ENCODE measurements at regions not wholly inside any gene's neighbourhood (a gene's known extent, or its start where the extent isn't known, plus 50 kb on each side); places are given as distances from the start of the nearest gene placed in this dataset.

- H3K4me3 ChIP-seq = no peak overlapping the region
- no peak overlapping the region for H2AFZ ChIP-seq
- no peak for ATAC-seq
- no peaks in the 10 kb centered on the region for H3K27me3 ChIP-seq (ENCODE audit: insufficient read depth)
- TF ChIP-seq ZNF114 (CRISPR knock-in tag; IDR thresholded peaks at IDR 0.05) = no peak
- no peak for TF ChIP-seq REST (IDR thresholded peaks at IDR 0.05; ENCODE audit: unreplicated experiment)
- TF ChIP-seq ZNF331 (CRISPR knock-in tag; IDR thresholded peaks at IDR 0.05; ENCODE audit: low read depth) = no peak
- TF ChIP-seq STAT1 (IDR thresholded peaks at IDR 0.05; ENCODE audit: unreplicated experiment) = no peak
- TF ChIP-seq CTCF (conservative IDR thresholded peaks at IDR 0.05; ENCODE audit: low read depth in 2 of 2) = no peak
- TF ChIP-seq EZH2 (IDR thresholded peaks at IDR 0.05; ENCODE audit: low read depth, unreplicated experiment) = no peak
- TF ChIP-seq JUNB (IDR thresholded peaks at IDR 0.05; ENCODE audit: unreplicated experiment) = no peak
- no peak for TF ChIP-seq ZNF462 (CRISPR knock-in tag; IDR thresholded peaks at IDR 0.05)
- no peak for TF ChIP-seq EZH2phosphoT487 (IDR thresholded peaks at IDR 0.05; ENCODE audit: unreplicated experiment)
- TF ChIP-seq POLR2AphosphoS5 (IDR thresholded peaks at IDR 0.05; ENCODE audit: low read depth) = no peak
- no peak for TF ChIP-seq NANOG (IDR thresholded peaks at IDR 0.05; ENCODE audit: borderline replicate concordance)
- no peak for TF ChIP-seq ETS1 (IDR thresholded peaks at IDR 0.05)
- TF ChIP-seq CREB1 (CRISPR knock-in tag; IDR thresholded peaks at IDR 0.05; ENCODE audit: low read depth) = no peak
- no peak overlapping the region for H3K27ac Mint-ChIP-seq
- H3K9me3 Mint-ChIP-seq = no peaks in the 10 kb centered on the region
- H3K79me2 ChIP-seq (replicated peaks; ENCODE audit: insufficient read depth) = no peaks in the 10 kb centered on the region
- no peak overlapping the region for H3K4me2 ChIP-seq
- H3K27me3 Mint-ChIP-seq (ENCODE audit: insufficient read depth, low read depth, poor library complexity) = peaks cover 2% of the 10 kb centered on the region
- H3F3A ChIP-seq (replicated peaks; ENCODE audit: low read depth) = no peaks in the 10 kb centered on the region
- no peaks in the 10 kb centered on the region for H3K36me3 ChIP-seq (ENCODE audit: insufficient read depth)
- H3K9me2 ChIP-seq (ENCODE audit: insufficient read depth) = no peaks in the 10 kb centered on the region
- H3K36me3 Mint-ChIP-seq (ENCODE audit: low read depth) = no peaks in the 10 kb centered on the region
- H3K27ac ChIP-seq (ENCODE audit: low read depth) = no peak overlapping the region
- no peaks in the 10 kb centered on the region for H4K20me1 ChIP-seq (replicated peaks; ENCODE audit: insufficient read depth)
- H3K4me1 Mint-ChIP-seq = peaks cover 4% of the 10 kb centered on the region; the same call in 2 of the 3 replicates
- no peak for DNase-seq (ENCODE audit: low spot score)
- no peaks in the 10 kb centered on the region for H3K4me1 ChIP-seq (ENCODE audit: insufficient read depth)
- no peak overlapping the region for H3K4me3 Mint-ChIP-seq
Measured at GRCh38 chr2:234181121-234181520, 130.6 kb downstream of the SPP2 start.
